Dermis microvascular lymphatic vessel endothelial cell (primary cell): ENCODE measurements at regions not wholly inside any gene's neighbourhood (a gene's known extent, or its start where the extent isn't known, plus 50 kb on each side); places are given as distances from the start of the nearest gene placed in this dataset.

ENCODE experiments used
- DNase-seq, 2 donors: peaks; one replicate each; pipeline versions ENCODE4 v3.0.0 to v3.0.0-alpha.2; 2010; ENCODE audit warnings: low read depth in 2 of 2

DNA sequence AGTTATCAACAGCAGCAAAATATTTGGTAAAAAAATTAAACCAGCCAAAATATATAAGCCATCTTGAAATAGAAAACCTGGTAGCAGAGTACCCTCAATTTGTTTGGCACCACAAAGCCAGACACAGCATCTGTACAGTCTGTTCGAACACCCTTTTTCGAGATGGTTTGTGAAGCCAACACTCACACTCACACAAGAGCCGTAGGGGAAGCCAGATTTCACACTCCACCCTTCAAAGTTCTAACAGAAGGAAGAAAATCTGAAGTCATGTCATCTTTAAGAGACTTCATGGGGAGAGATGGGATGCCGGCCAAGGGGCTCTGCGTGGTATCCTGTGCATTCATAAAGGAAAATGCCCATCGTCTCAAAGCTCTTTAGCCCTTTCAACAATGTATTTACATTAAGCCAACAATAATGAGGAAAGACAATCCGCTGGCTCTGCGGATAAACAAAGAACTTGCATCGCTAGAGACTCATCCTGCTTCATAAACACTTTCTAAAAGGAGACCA, 451.5 kb upstream of the CHST9 start:
- no peak for DNase-seq

DNA sequence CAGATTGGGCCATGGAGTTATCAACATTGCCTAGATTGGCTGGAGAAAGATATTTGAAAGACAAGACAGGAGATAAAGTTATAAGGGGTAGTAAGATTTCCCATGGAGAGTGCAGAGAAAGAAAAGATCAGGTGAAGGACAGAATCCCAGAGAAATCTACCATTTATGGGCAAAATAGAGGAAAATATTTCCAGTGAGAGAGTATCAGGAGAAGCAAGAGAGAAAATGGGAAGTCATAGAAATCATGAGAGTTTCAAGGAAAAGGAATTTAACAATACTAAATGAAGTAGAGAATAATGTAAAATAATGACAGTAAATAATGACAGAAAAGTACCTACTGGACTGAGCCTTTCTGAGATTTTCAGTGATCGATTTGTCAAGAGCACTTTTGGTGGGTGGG, 447.6 kb upstream of the CHST9 start:
- no peak for DNase-seq

DNA sequence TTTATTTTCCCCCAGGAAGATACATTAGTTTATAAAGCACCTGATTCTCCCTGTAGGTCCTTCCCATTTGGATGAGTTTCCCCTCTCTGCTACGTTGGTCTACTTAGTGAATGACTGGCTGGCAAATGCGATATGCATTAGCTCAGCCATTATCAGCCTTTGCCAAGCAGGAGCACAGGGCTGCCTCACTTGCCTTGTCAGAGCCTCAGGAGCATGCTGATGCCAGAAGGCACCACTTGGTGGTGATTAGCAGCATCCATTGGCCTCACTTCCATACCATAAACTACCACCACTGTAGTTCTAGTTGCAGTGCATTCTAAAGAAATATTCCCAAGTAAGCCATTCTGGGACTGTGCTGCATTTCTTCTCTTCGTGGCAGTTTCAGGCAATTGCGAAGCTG, 442.8 kb upstream of the CHST9 start:
- DNase-seq: no peak

DNA sequence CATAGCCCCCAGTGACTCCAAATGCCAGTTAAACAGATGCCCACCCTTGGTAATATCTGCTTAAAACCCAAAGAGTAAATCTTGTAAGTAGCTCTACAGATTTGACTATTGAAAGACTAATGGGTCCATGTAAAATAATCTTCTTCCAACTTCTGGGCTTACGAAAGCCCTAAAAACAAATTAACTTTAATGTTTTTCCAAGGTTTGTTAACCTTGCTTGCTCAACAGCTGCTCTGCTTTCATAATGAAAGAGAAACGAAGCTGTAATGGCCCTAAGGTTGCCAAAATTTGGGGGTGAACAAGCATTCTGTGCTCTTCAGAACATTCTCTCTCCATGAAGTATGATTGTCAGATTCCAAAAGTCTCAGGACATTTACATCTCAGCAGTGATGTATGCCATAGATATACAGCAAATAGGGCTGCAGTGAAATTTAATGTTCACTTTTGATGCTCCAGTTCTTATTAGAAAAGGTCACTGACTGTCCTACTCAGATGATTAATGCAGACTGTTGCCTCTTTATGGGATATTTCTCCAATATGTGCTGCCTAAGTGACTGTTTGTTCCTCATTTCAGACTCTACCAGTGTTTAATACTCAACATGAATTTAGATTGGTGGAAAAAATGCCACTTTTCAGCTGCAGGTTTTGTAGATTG, 436.3 kb upstream of the CHST9 start:
- no peak for DNase-seq

DNA sequence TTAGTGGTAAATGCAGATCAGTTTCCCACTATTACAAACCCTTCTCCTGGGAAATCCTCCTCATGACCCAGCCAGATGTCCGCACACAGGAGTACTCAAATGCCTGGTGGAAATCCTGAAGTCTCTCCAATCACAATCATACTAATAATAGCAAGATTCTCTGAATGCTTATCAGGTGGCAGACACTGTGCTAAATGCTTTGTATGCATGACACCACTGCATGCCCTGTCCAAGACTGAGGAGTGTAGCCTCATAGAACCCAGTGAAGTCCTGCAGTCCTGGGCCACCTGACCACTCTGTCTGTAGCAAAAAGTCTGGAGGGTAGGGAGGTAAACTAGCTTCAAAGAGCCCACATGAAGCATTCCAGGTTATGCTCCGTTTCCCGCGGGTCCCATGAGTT, 434.8 kb upstream of the CHST9 start:
- no peak for DNase-seq

DNA sequence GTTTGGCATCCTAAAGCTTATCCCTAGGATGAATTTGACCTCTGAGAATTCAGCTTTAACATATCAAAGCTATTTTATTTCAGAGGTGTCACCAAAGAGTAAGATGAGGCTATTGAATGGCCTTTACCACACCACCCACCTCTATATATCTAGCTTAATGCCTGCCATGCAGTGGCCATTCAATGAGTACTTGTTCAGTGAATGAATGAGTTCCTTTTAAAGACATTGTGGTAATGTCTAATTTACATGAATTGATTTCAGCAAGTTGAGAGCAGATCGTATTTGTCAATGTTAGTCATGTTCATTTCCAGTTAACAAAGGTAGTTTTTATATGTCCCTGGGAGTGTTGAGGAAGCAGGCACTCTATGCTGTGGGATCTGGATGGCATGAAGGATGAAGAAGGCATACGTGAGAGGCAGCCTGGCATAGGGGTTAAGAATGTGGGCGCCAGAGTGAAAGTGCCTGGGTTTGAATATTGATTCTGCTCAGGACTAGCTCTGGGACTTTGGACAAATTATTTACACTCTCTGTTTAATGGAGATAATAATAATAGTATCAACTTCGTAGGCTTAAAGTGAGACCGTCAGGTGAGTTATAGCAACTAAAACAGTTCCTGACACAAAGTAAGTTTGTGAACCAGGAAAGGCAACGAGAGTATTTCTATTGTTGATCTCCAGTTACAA, 434.1 kb upstream of the CHST9 start:
- no peak for DNase-seq

DNA sequence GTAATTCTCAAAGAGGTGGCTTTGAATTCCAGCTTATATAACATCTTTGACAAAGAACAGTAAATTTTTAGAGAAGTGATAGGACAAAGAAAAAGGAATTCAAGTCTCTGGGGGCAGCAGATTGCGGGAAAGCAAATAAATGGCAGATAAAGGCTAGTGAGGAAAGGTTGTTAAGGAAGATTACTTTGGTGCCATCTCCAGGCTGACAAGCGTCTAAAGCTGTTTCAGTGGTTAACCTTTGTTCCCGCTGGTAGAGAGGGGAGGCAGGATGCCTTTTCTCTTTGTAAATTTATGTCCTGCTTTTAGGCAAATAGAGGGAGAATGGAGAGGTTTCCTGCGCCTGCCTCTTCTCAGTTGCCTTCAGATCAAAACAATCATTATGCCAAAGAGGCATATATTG, 431.2 kb upstream of the CHST9 start:
- DNase-seq: no peak

DNA sequence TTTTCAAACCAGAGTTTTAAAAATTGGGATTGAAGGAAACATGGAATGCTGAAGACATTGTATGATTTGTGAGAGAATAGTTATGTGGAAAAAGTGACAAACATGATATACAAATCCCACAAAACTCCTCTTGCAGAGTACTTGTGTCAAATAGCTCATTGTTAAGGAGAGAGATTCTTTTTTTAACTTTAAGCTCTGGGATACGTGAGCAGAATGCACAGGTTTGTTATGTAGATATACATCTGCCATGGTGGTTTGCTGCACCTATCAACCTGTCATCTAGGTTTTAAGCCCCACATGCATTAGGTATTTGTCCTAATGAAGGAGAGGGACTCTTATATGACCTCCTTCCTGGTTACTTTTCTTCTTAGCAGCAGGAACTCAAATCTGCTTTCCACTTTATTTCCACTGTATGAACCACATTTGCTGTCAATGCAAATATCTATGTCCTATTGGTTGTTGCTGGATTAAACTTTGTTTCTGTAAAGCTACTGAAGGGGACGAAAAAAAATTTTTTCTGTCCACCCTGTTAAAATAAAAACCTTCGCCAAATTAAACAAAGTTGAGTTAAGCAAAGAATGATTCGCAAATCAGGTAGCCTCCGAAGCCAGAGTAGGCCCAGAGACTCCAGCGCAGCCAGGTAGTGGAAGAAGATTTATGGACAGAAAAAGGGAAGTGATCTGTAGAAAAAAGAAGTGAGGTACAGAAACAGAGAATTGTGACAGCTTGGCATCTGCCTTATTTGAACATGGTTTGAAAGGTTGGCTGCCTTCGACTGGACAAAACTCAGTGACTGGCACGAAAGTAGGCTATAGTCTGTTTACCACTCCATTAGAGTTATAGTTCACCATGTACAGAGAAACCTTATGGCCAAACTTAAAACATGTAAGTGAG, 430.1 kb upstream of the CHST9 start:
- DNase-seq: no peak

DNA sequence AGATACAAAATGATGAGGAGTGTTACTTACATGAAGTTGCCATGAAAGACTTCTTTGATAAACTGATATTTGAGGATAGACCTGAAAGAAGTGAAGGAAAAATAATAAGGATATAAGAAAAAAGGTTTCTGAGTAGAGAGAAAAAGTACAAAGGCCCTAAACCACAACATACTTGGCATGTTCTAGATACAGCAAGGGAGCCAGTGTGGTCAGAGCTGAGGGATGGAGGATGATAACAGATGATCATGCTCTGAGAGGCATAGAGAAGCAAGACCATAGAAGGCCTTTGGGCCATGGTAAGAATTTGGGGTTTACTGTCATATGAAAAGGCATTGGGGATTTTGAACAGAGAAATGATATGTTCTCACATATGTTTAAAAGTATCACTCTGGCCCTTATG, 424.1 kb upstream of the CHST9 start:
- no peak for DNase-seq

DNA sequence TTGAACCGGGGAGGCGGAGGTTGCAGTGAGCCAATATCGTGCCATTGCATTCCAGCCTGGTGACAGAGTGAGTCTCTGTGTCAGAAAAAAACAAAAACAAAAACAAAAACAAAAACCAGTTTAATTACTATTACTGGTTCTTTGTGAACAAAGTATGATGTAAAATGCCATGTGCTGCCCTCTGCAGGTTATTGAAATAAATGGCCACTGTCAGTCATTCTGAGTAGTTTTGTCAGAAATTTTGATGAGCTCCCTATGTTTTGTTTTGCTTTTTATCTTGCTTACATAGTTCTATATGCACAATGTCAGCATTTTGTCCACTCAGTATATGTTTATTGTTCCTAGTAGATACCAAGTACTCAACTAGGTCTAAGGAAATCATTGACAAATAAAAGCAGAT, 423.6 kb upstream of the CHST9 start:
- peak in 1 of 2 donors; percentile 14 for DNase-seq

DNA sequence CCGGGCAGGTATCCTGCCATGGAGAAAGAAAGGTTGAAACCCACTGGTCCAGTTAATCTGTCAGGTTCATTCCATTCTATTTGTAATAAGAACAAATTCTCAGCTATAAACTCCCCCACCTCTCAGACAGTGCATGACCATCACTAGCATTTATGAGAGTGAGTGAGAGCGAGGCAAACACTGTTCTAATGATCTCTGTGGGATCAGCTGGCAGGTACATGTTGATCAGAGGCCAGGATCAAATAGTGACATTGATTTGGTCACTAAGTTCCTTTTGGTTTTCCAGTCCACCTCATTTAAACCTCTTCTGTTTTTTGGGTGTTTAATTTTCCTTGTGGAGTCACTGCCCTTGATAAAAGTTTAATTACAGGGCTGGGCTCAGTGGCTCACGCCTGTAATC, 423.1 kb upstream of the CHST9 start:
- no peak for DNase-seq

DNA sequence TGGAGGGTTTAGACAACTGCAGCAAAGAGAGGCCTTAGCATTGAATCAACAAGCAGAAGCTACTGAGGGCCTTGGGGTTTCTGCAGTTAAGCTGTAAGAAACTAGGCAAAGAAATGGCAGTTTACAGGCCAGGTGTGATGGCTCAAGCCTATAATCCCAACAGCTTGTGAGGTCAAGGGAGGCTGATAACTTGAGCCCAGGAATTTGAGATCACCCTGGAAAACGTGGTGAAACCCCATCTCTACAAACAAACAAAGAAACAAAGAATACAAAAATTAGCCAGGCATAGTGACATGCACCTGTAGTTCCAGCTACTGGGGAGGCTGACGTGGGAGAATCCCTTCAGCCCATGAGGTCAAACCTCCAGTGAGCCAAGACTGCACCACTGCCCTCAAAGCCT, 421.6 kb upstream of the CHST9 start:
- no peak for DNase-seq

DNA sequence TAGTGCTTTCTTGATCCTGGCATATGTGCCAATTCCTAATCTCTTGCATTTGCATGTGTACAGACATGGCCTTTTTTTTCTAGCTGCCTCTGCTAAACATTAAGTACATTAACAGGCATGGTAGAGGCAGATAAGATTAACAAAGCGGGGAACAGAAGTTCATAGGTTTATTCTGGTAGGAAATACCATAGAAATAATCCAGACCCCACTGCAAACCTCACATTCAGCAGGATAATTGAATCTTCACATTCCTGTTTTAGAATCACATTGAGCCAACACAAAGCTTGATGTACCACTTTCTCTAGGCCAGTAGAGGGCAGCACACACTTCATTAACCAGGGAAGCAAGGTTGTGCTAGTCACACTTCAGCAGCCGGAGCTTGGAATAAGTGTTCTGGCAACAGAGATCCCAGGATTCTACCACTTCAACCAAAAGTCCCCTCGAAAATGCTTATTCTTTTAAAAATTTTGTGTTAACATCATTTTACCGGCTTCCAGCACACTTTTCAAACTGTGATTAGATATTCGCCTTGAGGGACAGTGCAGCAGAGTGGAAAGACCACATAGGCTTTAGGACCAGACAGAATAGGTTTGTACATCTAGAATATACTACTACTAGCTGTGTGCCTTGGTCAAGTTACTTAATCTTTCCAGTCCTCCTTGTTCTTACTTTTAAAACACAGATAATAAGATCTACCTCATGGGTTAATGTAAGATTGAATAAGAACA, 420.2 kb upstream of the CHST9 start:
- DNase-seq: peak; percentile 30 to 61

DNA sequence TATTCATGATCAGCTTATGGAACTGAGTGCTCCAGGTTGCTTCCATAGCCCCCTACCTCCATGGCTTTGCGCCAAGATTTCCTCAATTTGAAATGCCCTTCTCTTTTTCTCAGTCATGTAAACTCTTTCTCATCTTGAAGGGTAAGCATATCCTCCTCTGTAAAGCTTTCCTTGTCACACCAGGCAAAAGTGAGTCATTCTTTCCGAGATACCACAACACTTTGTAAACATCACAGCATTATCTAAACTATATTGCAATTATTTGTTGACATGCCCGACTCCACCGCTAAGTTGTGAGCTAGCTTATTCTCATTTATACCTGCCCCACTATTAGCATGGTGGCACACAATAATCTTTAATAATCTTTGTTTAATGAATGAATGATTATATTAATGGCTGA, 419.5 kb upstream of the CHST9 start:
- DNase-seq: peak in 1 of 2 donors; percentile 11

DNA sequence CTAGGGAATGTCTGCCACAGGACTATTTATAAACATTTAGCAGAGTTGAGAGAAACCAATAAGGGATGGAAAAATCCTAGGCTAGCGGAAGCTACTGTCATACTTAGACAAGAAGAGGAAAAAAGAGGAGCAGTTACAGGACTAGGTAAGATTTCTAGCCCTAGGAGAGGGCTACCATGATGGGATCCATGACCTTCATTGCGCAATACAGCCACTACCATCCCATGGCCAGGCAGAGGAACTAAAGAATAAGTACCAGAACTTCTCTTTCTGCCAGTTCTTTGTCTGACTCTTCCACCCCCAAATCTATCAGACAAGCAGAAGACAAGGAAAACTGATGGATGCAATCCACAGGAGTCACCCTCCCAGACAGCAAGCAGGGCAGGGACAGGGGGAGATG, 417.0 kb upstream of the CHST9 start:
- DNase-seq: no peak

DNA sequence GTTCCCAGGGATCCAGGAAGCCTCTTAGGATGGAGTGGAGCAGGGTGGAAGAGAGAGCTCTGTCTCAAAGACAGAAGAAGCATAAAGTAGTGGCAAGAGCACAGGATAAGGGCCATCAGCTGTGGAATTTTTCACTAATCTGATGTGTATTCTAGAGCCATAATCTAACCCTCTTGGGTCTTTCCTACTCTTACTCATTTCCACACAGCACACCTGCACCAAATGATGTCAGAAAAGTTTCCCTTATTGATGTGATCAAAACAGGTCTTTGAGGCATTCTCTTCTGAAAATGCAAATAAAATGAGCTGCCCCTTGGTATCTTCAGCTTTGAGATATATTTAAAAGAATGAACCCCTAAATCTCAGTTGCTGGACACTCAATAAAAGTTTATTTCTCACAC, 415.1 kb upstream of the CHST9 start:
- DNase-seq: no peak

DNA sequence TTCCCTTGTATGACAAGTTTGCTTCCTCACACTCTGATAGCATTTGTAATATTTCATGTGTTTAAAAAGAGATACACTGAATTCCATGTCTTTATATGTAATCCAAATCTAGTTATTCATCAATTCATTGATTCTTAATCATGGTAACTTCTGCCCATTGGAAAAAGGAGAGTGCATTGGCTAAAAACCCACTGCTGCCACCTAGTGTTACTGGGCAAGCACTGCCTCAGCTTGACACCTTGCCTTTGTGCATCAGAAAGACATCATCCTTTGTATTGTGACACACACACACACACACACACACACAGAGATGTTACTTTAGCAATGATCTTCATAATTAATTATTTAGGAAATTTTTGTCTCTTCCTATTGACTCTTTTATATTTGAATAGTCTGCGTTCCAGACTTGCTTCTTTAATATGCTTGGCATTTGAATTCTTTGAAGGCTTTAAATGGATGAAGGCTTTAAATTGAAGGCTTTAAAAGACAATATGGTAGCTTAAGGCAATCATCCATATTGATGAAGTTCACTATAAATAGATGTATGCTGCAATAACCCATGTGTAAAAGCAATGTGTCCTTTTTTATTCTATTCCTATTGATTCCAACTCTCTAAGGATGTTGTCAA, 414.2 kb upstream of the CHST9 start:
- peak; percentile 24 to 51 for DNase-seq

DNA sequence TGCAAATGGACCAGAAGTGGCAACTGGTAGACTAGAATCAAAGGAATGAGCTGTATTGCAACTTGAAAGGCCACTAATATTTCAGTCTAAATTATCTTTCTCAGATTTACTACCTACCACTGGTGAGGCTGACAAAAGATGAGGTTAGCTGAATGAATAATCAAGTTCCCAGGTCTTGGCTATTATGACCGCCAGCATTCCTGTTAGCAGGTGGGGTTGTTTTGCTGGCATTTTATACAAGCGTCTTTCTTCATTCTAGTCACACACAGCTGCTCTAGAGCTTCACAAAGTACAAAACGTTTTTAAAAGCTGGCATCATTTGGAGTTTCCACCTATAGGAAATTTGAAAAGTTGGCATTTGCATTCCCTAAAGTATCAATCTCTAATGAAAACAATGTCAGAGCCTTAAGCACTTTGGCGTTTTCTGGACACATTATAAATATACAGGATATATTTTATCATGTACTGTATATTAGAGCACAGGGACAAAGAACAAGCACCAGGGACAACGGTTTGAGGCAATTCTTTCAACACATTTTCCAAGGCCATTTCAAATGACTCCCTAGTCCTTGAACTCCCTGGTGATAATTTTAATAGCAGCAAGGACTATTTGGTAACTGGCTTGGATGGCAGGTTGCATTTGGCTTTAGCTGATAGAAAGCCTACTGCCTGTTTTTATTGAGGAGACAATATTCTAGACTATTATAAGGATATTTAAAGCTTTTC, 410.2 kb upstream of the CHST9 start:
- DNase-seq: no peak

DNA sequence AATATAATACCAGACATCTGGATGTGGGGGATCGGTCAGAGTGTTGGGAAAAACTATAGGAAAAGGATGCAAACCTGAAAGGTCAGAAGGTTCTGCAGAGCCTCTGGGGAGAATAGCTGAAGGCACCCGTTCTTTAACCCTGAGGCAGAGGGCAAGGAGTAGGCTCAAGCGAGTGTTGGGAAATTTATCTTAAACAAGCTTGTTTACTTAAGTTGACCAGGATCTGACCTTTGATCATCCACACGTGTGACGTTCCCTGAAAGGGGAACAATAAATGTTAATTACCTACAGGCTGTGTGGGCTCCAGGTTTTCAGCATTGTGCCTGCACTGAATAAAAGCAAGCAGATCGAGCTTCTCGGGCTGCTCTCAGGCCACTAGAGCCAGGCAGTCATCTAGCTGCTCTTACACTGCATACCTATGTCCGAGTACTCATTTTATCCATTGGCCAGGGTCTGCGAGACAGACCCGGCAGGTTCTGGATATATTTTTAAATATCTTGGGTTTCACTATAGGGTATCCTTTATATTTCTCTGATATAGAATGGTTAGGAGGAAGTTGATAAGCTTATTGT, 400.6 kb upstream of the CHST9 start:
- no peak for DNase-seq

DNA sequence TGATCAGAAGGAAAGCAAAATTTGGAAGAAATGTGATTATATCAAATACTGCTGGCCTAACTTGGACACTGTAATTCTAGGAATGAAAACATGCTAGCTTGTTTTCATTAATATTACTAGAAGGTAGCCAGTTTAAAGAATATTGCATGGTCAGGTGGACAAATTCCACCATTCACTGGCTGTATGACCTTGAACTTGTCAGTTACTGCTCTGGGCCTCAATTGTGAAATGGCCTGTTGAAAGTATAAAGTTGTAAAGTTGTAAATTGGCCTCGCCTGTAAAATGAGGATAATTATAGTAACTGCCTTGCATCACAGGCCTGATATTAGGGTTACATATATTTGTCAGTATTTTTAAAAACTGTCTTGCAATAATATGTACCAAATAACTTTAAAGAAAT, 398.4 kb upstream of the CHST9 start:
- no peak for DNase-seq
